PC-3 (cell line): ENCODE measurements at regions not wholly inside any gene's neighbourhood (a gene's known extent, or its start where the extent isn't known, plus 50 kb on each side); places are given as distances from the start of the nearest gene placed in this dataset.
A peak's percentile ranks its signal among the peaks of the same experiment; 100 is the strongest.

Experiments used
- ATAC-seq: fragments of 200-7000 bp; cut with Tn5 transposase; 2 replicates; pipeline ENCODE4 v1.9.1; 2020; ENCODE audit warnings: mild to moderate bottlenecking, moderate library complexity
- BruUV-seq: library from RNA; stranded (reverse); fragments of 400-500 nt; replicated peaks from 2 replicates; lab custom pipeline; 2021; lab: Mats Ljungman, UMichigan
- CTCF ChIA-PET: fragments of 300-600 bp; sonication (Branson Sonifier 250); formaldehyde crosslinking; loops from one replicate; lab custom pipeline; 2022; ENCODE audit warnings: antibody characterized with exemption; lab: Charles Lee
- POLR2A ChIA-PET: fragments of 300-600 bp; sonication (Branson Sonifier 250); formaldehyde crosslinking; loops from one replicate; lab custom pipeline; 2022; ENCODE audit warnings: antibody characterized with exemption; ENCODE audit not compliant: unreplicated experiment; lab: Charles Lee
- DNase-seq: peaks from one replicate; pipeline ENCODE4 v3.0.0-alpha.2; 2015
- H2AFZ ChIP-seq: fragments of 300-600 bp; sonication (generic); 2 replicates; pipeline ENCODE4 v1.6.0; 2016; ENCODE audit warnings: antibody characterized with exemption, low read length
- H3F3A ChIP-seq: fragments of 300-600 bp; sonication (generic); one replicate; pipeline ENCODE4 v1.6.0; 2017; ENCODE audit warnings: antibody characterized with exemption, low read length, control low read depth, mild to moderate bottlenecking; ENCODE audit not compliant: unreplicated experiment
- H3K27ac ChIP-seq: fragments of 300-600 bp; sonication (generic); 2 replicates; pipeline ENCODE4 v1.5.1; 2016; ENCODE audit warnings: mild to moderate bottlenecking, low read length
- H3K27me3 ChIP-seq: fragments of 300-600 bp; sonication (generic); 2 replicates; pipeline ENCODE4 v1.6.1; 2016; ENCODE audit warnings: low read length, mixed read lengths
- H3K36me3 ChIP-seq: fragments of 300-600 bp; sonication (generic); 2 replicates; pipeline ENCODE4 v1.6.1; 2016; ENCODE audit warnings: low read depth, mixed run types, low read length, mixed read lengths
- H3K4me1 ChIP-seq: fragments of 300-600 bp; sonication (generic); 2 replicates; pipeline ENCODE4 v1.5.1; 2016; ENCODE audit warnings: low read length; ENCODE audit not compliant: insufficient read depth
- H3K4me2 ChIP-seq: fragments of 300-600 bp; sonication (generic); 2 replicates; pipeline ENCODE4 v1.6.0; 2016; ENCODE audit warnings: low read length
- H3K4me3 ChIP-seq: fragments of 300-600 bp; sonication (generic); 2 replicates; pipeline ENCODE4 v1.5.1; 2016; ENCODE audit warnings: mild to moderate bottlenecking, low read length, mixed read lengths
- H3K79me2 ChIP-seq: fragments of 300-600 bp; sonication (generic); 2 replicates; pipeline ENCODE4 v1.6.1; 2017; ENCODE audit warnings: low read length, mixed read lengths
- H3K9ac ChIP-seq: fragments of 300-600 bp; sonication (generic); 2 replicates; pipeline ENCODE4 v1.6.0; 2016; ENCODE audit warnings: mild to moderate bottlenecking, low read length
- H3K9me2 ChIP-seq: fragments of 300-600 bp; sonication (generic); replicated peaks from 2 replicates; pipeline ENCODE4 v1.6.1; 2016; ENCODE audit warnings: mixed run types, low read length, mixed read lengths
- H3K9me3 ChIP-seq: fragments of 300-600 bp; sonication (generic); 2 replicates; pipeline ENCODE4 v1.6.1; 2016; ENCODE audit warnings: low read length, mixed read lengths
- H4K20me1 ChIP-seq: fragments of 300-600 bp; sonication (generic); 2 replicates; pipeline ENCODE4 v1.6.1; 2016; ENCODE audit warnings: low read length, mixed read lengths
- EZH2 ChIP-seq: fragments of 300-600 bp; sonication (generic); IDR thresholded peaks from one replicate; pipeline ENCODE4 v1.6.1; 2017; ENCODE audit warnings: antibody characterized with exemption, mild to moderate bottlenecking, low read length; ENCODE audit not compliant: unreplicated experiment
- EZH2phosphoT487 ChIP-seq: fragments of 300-600 bp; sonication (generic); IDR thresholded peaks from 2 replicates; pipeline ENCODE4 v1.6.1; 2018; ENCODE audit warnings: mild to moderate bottlenecking, antibody characterized with exemption, low read length, borderline replicate concordance
- intact Hi-C: fragments of 100-400 bp; cut with micrococcal nuclease; formaldehyde crosslinking; loops from 2 replicates; pipeline ENCODE4 v1.9.0; 2023
- TF ChIP-seq, protein P1 (sequence below): fragments of 300-600 bp; sonication (generic); conservative IDR thresholded peaks from 2 replicates; pipeline ENCODE4 v1.5.1; 2017; ENCODE audit warnings: antibody characterized with exemption, low read depth, mild to moderate bottlenecking, low read length

DNA sequence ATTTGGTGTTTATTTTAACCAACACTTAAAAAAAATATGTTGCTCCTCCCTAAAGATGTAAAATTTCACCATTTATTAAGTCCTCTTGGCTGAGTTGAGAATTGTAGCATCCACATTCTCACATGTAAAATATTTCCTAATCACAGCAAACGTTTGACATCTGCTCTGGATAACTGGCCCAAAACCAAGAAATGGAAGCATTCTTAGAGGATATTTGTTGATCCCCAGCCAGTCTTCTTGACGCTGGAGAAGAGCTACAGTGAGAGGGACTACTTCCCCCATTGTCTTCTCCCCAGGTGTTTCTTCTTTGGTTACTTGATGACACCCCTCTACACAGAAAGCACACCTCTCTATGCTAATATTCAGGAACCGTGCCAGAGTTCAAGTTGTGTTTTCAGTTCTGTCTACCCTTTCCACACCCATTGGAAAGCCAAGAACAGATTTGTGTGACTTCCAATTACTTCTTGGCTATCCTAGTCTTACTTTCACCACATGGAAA is 454.5 kb upstream of the JAG1 start:
- DNase-seq, result no peak

DNA sequence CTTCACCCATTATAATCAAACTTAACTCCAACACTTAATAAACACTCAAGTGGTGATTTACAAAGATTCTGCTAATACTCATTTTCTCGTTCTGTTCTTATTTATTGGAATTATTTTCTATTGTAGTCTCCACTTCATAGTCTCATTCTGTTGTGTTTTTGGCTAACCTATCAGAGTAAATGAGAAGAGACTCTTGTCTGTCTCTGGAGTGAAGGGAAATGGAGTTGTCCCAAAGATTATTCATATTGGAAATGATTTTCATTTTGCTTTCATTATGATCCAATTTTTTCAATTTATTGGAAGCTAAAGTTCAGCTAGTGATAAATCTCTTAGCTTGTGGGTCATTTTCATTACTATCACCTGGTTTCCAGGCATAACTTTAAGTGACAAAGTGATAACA is 454.9 kb upstream of the JAG1 start:
- no peak for ATAC-seq
- no peaks in the 10 kb centered on the region for H3K36me3 ChIP-seq
- BruUV-seq, result no TSS peak
- H3F3A ChIP-seq, result peaks cover 4% of the 10 kb centered on the region
- H3K27ac ChIP-seq, result no peak overlapping the region
- no peaks in the 10 kb centered on the region for H3K27me3 ChIP-seq
- CTCF ChIA-PET, result no interaction called here
- no peak overlapping the region for H3K9ac ChIP-seq
- no peaks in the 10 kb centered on the region for H3K9me2 ChIP-seq
- H4K20me1 ChIP-seq, result no peaks in the 10 kb centered on the region
- H3K4me3 ChIP-seq, result no peak overlapping the region
- no peak for TF ChIP-seq EZH2
- TF ChIP-seq, protein P1, sequence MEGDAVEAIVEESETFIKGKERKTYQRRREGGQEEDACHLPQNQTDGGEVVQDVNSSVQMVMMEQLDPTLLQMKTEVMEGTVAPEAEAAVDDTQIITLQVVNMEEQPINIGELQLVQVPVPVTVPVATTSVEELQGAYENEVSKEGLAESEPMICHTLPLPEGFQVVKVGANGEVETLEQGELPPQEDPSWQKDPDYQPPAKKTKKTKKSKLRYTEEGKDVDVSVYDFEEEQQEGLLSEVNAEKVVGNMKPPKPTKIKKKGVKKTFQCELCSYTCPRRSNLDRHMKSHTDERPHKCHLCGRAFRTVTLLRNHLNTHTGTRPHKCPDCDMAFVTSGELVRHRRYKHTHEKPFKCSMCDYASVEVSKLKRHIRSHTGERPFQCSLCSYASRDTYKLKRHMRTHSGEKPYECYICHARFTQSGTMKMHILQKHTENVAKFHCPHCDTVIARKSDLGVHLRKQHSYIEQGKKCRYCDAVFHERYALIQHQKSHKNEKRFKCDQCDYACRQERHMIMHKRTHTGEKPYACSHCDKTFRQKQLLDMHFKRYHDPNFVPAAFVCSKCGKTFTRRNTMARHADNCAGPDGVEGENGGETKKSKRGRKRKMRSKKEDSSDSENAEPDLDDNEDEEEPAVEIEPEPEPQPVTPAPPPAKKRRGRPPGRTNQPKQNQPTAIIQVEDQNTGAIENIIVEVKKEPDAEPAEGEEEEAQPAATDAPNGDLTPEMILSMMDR, result no peak
- TF ChIP-seq EZH2phosphoT487, result no peak
- H2AFZ ChIP-seq, result no peak overlapping the region
- H3K9me3 ChIP-seq, result no peaks in the 10 kb centered on the region
- intact Hi-C loops, result no loop called here
- H3K79me2 ChIP-seq, result no peaks in the 10 kb centered on the region
- peaks cover 29% of the 10 kb centered on the region for H3K4me1 ChIP-seq
- DNase-seq, result no peak
- POLR2A ChIA-PET, result no interaction called here
- no peak overlapping the region for H3K4me2 ChIP-seq

More for the DNA sequence above, 454.5 kb upstream of the JAG1 start:
- Histone ChIP-seq H3K27ac (no peak overlapping the region), H3K9me3 (no peaks in the 10 kb centered on the region), H4K20me1 (no peaks in the 10 kb centered on the region), H2AFZ (no peak overlapping the region), H3K9me2 (no peaks in the 10 kb centered on the region), H3K36me3 (no peaks in the 10 kb centered on the region), H3K4me2 (no peak overlapping the region), H3K9ac (no peak overlapping the region), H3K4me1 (peaks cover 24% of the 10 kb centered on the region), H3K27me3 (no peaks in the 10 kb centered on the region), H3F3A (peaks cover 3% of the 10 kb centered on the region), H3K79me2 (no peaks in the 10 kb centered on the region), H3K4me3 (no peak overlapping the region)
- CTCF ChIA-PET, result no interaction called here
- POLR2A ChIA-PET, result no interaction called here
- no TSS peak for BruUV-seq
- ATAC-seq, result no peak
- intact Hi-C loops, result no loop called here
- no peak for TF ChIP-seq EZH2phosphoT487
- TF ChIP-seq EZH2, result no peak
- TF ChIP-seq, protein P1, result no peak

DNA sequence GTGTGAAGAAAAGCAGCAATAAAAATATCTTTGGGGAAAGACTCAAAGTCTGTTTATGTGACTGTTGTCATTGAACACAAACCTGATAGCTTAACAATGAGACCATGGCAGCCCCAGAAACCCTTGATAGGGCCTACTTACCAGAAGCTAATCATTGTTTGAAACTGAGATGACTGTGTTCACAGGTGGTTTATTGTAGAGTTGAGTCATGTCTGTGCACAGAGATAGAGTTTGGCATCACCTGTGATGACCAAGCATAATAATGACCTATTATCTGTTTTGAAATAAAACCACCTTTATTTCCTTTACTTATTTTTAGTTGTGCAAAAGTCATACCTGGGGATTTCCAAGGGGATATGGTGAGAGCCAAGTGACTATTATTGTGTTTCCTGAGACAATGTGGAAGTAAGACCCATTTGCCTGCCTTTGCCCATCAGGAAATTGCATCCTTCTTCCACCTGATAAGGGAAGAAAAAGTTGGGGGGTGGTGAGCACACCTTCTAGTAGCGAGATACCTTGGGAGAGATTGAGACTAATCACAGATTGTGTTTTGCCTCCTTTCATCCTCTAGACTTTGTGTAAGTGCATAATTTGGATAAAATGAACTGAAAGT is 456.9 kb upstream of the JAG1 start:
- Histone ChIP-seq H3K27me3 (no peaks in the 10 kb centered on the region), H3K9me3 (no peaks in the 10 kb centered on the region), H3K4me1 (peaks cover 29% of the 10 kb centered on the region), H3K9ac (no peak overlapping the region), H4K20me1 (no peaks in the 10 kb centered on the region), H3K79me2 (no peaks in the 10 kb centered on the region), H2AFZ (no peak overlapping the region), H3K27ac (peak overlapping the region; percentile 60), H3K4me3 (no peak overlapping the region), H3K4me2 (0 out of 2 replicates have a peak overlapping the region, but pooled peaks have one; percentile 9), H3K9me2 (no peaks in the 10 kb centered on the region), H3K36me3 (no peaks in the 10 kb centered on the region), H3F3A (peaks cover 4% of the 10 kb centered on the region)
- ATAC-seq, result peak; percentile 52
- no peak for TF ChIP-seq EZH2phosphoT487
- BruUV-seq, result no TSS peak
- ChIA-PET POLR2A (no interaction called here), CTCF (no interaction called here)
- intact Hi-C loops, result loop anchor here (10.0 kb wide), 1 partner anchor 414 kb away; no protein-coding TSS in a partner anchor
- peak; percentile 70 for DNase-seq
